ENCODE measurements at regions not wholly inside any gene's neighbourhood (a gene's known extent, or its start where the extent isn't known, plus 50 kb on each side); places are given as distances from the start of the nearest gene placed in this dataset.

DNA sequence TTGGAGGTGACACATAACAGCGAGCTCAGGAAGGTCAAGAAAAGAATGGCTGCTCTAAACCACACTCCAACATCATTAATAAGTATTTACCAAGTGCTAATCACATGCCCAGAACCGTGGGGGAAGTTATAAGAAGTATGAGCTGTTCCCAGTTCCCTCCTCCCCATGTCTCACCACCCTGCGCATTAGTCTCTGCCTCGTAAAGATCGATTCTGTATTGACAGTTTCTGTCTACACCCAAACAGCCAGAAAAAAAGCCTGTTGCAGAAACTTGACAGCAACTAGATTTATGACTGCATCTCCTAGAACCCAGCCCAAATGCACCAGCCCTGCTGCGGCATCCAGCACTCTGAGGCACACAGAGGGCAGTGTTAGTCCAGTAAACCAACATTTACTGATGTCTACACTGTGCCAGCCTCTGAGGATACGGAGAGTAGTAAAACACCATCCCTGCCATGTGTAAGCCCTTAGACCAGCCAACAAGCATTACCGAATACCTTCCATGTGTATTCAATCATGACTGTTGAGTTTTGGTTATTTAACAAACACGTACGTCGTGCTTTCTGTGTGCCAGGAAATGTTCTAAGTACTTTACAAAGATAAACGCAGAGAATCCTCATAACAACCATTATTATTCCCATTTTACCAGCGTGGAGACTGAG, 63.6 kb upstream of the ZBTB40 start:
- no peak for DNase-seq

DNA sequence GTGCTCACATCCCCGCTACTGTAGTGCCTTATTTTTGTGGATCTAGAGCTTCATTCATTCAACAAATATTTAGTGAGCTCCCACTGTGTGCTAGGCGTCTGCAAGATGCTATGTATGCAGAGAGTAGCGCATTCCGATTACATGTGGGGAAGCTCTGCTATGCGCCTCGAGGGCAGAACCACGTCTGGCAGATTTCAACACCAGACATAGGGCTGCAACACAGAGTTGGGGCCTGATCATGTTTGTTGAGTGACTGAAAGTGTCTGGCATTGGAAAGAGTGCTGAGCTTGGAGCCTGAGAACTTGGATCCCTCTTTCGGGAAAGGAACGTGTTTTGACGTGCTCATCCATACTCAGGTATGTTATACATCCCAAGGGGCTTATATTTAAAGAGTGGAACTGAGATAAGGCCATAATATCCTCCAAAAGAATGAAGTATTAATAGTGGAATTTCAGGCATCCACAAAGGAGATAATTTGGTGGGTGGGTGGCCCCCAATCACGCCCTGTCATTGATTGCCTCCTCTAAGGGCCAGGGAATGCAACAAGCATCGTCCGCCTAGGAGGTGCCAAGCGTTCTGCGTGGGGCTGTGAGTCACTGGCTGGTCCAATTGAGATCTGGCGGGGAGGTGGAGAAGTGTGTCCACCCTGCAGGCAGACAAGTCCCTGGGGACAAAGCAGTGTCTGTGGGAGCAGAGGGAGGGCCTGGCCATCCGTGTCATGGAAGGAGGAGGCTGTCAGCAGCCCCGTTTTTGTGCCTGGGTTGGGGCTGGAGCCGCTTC, 62.8 kb upstream of the ZBTB40 start:
- no peak for DNase-seq

DNA sequence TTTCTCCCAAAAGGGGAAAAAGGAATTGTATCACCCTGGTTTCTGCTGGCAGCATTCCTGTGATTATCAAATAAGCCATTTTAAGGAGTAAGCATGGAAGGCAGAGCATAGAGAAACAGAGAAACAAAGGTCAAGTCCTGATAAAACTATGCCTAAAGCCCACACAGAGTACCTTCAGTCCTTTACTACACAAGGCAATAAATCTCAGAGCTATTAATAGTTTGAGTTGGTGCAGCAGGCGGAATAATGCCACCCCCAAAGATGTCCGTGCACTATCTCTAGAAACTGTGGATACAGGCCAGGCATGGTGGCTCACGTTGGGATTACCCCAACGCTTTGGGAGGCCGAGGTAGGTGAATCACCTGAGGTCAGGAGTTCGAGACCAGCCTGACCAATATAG, 58.1 kb upstream of the ZBTB40 start:
- no peak for DNase-seq

DNA sequence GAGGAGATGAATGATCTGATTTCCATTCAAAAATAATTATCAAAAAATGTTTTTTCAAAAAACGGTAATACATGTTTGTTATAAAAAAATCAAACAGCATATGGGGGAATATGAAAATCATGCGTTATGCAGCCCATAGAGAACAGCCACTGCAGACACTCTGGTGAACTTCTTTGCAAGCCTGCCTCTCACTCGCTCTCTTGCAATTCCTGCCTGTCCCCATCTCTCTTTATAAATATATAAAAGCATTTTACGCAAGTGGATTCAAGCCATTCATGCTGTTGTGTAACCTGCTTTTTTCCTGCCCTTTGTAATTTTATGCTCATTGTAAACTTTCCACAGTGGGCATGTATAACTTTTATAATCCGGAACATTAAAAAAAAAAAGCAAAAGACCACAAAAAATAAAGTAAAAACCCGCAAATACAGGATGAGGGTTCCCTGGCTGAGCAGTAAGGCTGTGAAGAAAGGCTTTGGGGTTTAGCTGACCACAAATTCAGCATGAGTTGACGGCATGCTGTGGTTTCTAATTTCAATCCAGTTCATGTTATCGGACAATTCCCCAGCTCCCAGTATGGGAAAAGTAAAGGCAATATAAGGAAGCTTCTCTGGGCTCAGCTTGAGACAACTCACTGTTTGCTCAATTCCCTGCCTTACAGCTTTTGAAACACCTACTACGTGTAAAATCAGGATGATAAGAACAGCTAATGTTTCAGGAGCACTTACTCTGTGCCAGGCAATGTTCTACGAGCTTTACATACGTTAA, 52.8 kb upstream of the ZBTB40 start:
- no peak for DNase-seq

DNA sequence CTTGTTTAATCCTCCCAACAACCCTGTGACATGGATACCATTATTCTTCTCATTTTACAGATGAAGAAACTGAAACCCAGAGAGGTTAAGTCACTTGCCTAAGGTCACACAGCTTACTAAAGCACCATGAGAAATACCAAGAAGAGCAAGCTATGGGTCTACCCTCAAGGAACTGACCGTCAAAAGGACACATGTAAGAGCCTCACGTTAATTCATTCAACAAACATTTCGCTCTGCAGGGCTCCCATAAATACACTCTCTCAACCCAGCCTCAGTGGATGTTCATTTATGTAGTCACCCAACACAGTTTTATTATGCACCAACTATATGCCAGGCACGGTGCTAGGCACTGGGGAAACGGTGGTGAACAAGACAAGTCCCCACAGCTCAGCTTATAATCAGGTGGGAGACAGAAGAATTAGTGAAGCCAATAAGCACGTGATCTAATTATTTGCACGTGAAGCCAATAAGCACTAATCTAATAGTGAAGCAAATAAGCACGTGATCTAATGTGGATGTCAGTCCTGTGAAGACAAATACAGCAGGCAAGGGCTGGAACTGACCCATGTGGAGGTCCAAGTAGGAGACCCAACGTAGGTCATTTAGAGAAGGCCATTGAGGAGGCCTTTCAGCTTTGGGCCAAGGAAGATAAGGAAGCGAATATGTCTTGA, 52.1 kb upstream of the ZBTB40 start:
- no peak for DNase-seq
